Upper lobe of right lung (tissue), 1 donor: ENCODE measurements at regions not wholly inside any gene's neighbourhood (a gene's known extent, or its start where the extent isn't known, plus 50 kb on each side); places are given as distances from the start of the nearest gene placed in this dataset.

Source experiments
- ATAC-seq: fragments of 200-7000 bp; cut with Tn5 transposase; one replicate; pipeline ENCODE4 v1.9.1; 2020; ENCODE audit warnings: mild to moderate bottlenecking, moderate library complexity
- DNase-seq: peaks from one replicate; pipeline ENCODE4 v3.0.0-alpha.2; 2020
- H3K27ac ChIP-seq: fragments of 200-600 bp; one replicate; pipeline ENCODE4 v1.8.0; 2022
- H3K27me3 ChIP-seq: fragments of 200-600 bp; one replicate; pipeline ENCODE4 v1.8.0; 2022; ENCODE audit warnings: mild to moderate bottlenecking
- H3K36me3 ChIP-seq: fragments of 200-600 bp; one replicate; pipeline ENCODE4 v1.8.0; 2022
- H3K4me1 ChIP-seq: fragments of 200-600 bp; one replicate; pipeline ENCODE4 v1.8.0; 2022
- H3K4me3 ChIP-seq: fragments of 200-600 bp; one replicate; pipeline ENCODE4 v1.8.0; 2022; ENCODE audit warnings: mild to moderate bottlenecking
- H3K9me3 ChIP-seq: fragments of 200-600 bp; one replicate; pipeline ENCODE4 v1.8.0; 2022
- CTCF ChIP-seq: fragments of 200-600 bp; IDR thresholded peaks from one replicate; pipeline ENCODE4 v1.8.0; 2022; ENCODE audit warnings: antibody characterized with exemption
- intact Hi-C: fragments of 100-400 bp; cut with DNase I; formaldehyde crosslinking; loops from one replicate; pipeline ENCODE4 v1.11.0; 2022
- donor health status: DM: no; HTN: yes; CAD: no; lungs with severe emphysema.

DNA sequence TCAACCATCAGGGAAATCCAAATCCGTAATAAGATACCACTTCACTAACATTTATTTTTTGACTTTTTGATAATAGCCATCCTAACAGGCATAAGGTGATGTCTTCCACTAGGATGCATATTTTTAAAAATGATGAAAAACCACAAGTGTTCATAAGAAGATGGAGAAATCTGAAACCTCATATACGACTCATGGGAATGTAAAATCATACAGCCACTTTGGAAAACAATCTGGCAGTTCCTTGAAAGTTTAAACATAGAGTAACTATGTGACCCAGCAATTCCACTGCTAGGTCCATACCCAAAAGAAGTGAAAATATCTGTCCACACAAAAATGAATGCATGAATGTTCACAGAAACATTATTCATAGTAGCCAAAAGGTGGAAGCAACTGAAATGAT is 431.0 kb downstream of the ENC1 start:
- intact Hi-C loops: no loop called here
- Histone ChIP-seq H3K4me3 (no peak overlapping the region), H3K36me3 (no peaks in the 10 kb centered on the region), H3K27me3 (no peaks in the 10 kb centered on the region), H3K27ac (no peak overlapping the region), H3K9me3 (no peaks in the 10 kb centered on the region), H3K4me1 (peaks cover 11% of the 10 kb centered on the region)
- DNase-seq (no peak), ATAC-seq (no peak)
- TF ChIP-seq CTCF: no peak

GRCh38 chr5:74206579-74207550 is 433.7 kb downstream of the ENC1 start:
- DNase-seq (peak; percentile 78), ATAC-seq (peak; percentile 67)
- Histone ChIP-seq H3K27ac (no peak overlapping the region), H3K36me3 (no peaks in the 10 kb centered on the region), H3K4me1 (peaks cover 11% of the 10 kb centered on the region), H3K27me3 (no peaks in the 10 kb centered on the region), H3K4me3 (no peak overlapping the region), H3K9me3 (no peaks in the 10 kb centered on the region)
- intact Hi-C loops: no loop called here
- no peak for TF ChIP-seq CTCF

DNA sequence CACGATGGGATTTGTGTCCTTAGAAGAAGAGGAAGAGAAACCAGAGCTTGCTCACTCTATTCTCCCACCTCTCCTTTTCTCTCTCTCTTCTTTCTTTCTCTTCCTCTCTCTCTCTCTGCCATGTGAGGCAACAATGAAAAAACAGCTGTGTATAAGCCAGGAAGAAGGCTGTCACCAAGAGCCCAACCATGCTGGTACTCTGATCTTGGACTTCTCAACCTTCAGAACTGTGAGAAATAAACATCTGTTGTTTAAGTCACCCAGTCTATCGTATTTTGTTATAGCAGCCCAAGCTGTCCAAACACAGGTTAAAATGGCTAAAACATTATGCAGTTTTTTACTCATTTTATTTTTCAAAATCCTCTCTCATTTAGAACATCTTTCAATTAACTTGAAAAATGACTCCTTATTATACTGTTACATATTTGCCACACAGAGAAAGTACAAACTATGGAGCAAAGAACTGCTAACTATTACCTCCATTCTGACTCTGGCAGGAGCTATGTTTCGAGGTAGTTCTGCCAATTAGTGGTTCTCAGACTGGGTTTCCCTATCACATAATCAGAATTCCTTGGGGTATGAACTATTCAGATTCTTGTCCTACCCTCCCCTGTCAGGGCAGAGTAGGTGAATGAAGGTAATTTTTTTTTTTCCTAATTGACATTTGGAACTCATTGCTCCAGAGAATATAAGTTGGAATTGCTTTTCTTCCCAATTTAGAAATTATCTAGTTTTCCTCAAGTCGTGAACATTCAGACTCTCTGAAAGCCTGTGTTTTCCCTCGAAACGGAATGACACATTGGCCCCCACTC is 434.6 kb downstream of the ENC1 start:
- Histone ChIP-seq H3K9me3 (no peaks in the 10 kb centered on the region), H3K27me3 (no peaks in the 10 kb centered on the region), H3K4me3 (no peak overlapping the region), H3K36me3 (no peaks in the 10 kb centered on the region), H3K4me1 (peaks cover 14% of the 10 kb centered on the region), H3K27ac (no peak overlapping the region)
- no peak for TF ChIP-seq CTCF
- intact Hi-C loops: no loop called here
- DNase-seq: no peak
- ATAC-seq: no peak

DNA sequence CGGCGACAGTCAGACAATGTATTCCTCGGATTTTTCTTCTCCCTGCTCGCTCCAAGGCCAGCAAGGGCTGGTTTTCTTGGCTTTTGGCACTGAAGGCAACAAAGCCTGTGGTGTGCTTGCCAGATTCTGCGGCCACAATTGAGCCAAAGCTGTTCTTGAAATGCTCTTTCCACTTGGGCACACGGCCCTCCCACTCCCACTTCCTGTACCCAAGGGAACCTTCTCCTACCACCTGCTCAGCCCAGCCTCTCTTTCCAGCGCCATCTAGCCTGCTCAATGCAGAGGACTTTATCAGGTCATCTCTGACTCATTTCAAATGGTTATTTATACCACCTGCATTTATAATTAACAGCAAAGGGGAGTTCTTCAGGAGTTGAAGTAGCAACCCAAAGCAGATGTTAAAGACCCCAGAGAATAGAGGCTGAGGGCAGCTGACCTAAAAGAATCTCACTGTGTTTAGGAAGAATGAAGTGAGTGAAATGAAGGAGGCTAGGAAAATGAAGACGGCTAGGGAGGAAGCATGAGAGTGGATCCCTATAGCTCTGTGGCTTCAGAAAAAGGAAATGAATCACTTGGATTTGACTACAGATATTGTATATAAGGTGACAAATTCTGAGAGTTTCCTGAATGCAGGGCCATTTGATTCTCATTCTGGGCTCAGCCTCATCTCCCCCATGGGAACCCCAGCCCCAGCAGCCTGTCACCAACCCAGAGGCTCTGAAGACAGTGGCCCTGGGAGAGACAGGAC is 439.0 kb downstream of the ENC1 start:
- H3K4me1 ChIP-seq: peaks cover 13% of the 10 kb centered on the region
- DNase-seq: no peak
- peak; percentile 26 for ATAC-seq
- H3K27ac ChIP-seq: no peak overlapping the region
- no peak overlapping the region for H3K4me3 ChIP-seq
- intact Hi-C loops: no loop called here
- no peaks in the 10 kb centered on the region for H3K9me3 ChIP-seq
- no peak for TF ChIP-seq CTCF
- no peaks in the 10 kb centered on the region for H3K36me3 ChIP-seq
- no peaks in the 10 kb centered on the region for H3K27me3 ChIP-seq

DNA sequence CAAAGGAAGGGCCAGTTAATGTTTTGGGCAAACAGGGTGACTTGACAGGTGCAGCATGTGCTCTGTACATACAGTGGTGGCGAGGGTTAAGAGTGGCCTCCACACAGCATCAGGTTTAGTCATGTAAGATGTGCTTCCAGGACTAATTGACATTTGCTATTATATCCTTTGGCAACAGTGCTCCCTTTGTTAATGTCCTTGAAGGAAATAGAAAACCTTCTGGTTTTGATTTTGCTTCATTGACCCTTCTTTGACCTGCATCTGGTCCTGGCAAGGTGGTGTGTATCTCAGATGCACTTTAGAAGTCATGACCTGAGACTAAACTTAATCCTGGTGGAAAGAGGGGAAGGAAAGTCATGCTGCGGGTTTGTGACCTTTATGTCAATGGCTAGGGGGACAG is 440.0 kb downstream of the ENC1 start:
- Histone ChIP-seq H3K4me3 (no peak overlapping the region), H3K9me3 (no peaks in the 10 kb centered on the region), H3K27ac (no peak overlapping the region), H3K27me3 (no peaks in the 10 kb centered on the region), H3K4me1 (peaks cover 8% of the 10 kb centered on the region), H3K36me3 (no peaks in the 10 kb centered on the region)
- TF ChIP-seq CTCF: no peak
- intact Hi-C loops: no loop called here
- no peak for DNase-seq
- no peak for ATAC-seq
